ENCODE measurements at regions not wholly inside any gene's neighbourhood (a gene's known extent, or its start where the extent isn't known, plus 50 kb on each side); places are given as distances from the start of the nearest gene placed in this dataset.

DNA sequence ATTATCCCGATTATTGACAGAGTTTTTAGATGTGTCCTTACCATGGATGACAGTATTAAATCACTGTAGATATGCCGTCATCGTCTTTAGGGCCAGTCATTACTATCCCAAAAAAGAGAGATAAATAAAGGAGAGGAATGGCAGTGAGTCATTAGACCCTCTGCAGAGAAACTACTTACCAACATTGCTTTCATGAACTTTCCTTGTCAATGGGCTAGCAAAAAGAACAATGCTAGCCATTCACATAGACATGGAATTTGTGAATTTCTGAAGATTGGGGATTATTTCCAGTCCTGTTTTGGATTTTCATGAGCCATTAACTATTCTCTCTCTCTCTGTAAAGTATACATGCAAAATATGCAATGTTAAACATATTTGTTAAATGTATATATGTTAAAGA lies 319.4 kb upstream of the FANCL start:
- no peak for DNase-seq (ENCODE audit: low spot score)

DNA sequence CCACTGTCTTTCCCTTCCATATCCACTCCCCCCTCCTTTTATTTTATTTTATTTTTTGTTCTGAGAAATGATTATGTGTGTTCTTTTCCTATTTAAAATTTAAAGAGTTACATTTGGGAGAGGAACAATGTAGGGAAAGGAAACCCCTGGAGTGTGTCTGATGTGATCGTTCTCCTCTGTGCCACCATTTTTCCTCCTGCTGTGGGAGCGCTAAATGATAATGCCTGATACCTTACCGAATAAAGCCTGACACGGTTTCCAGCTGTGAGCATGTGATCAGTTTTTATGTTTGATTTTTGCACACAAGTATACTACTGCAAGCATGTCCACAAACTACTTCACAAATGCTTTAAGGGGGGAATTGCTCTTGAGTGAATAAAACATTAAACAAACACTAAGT lies 317.8 kb upstream of the FANCL start:
- DNase-seq (ENCODE audit: low spot score): no peak

DNA sequence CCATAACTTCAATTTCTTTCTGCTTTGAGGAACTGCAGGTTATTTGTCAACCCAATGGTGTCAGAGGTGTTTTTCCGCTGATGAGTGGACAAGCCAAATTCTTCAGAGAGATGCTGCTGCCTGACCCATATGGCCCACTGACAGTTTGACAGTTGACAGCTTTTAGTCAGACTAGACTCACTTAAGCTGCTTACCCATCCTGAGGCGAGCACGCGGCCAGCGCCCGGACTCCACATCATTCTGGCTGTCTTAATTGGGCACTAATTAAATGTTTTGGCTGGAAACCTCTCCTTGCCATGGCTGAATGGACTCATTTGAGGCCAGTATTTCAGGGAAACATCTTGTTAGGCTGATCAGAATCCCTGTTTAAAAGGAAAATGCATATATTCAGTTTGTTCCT lies 316.1 kb upstream of the FANCL start:
- DNase-seq (ENCODE audit: low spot score): peak; percentile 71

DNA sequence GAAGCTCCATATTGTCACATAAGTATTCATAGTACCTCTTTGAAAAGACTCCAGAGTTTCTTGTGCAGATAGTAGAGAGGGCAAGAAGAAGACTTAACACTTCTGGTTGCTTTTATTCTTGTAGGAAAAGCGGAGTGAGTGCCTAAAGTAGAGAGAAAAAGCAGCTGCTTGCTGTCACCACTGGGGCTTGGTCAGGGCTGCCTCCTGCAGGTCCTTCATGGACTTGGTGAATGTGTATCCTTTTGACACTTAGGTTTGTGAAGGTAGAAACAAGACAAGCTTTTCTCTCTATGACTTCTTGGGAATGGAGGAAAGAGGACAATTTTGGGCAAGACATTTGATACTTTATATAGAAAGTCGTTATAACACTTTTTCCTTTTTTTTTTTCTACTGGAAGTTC lies 312.8 kb upstream of the FANCL start:
- DNase-seq (ENCODE audit: low spot score): peak; percentile 33

DNA sequence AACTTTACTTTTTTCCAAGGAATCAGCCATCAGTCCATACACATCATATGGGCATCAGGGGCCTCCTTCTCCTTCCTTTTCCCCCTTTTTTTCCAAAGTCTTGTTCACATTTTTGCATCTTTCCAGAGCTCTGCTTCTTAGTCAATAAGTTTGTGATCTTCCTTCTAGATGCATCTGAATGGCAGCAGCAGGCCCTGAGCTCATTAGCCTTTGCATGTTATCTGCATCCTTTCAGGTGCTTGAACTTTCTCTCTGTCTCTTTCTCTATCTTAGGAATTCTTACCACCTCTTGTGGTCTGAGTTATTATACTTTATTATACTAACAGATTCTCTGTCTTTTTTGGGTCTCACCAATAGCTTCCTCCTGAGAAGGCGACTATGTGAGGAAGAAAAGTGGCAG lies 312.4 kb upstream of the FANCL start:
- no peak for DNase-seq (ENCODE audit: low spot score)

- no peak for DNase-seq (ENCODE audit: low spot score)
Measured at GRCh38 chr2:58545300-58546280, 304.5 kb upstream of the FANCL start.

DNA sequence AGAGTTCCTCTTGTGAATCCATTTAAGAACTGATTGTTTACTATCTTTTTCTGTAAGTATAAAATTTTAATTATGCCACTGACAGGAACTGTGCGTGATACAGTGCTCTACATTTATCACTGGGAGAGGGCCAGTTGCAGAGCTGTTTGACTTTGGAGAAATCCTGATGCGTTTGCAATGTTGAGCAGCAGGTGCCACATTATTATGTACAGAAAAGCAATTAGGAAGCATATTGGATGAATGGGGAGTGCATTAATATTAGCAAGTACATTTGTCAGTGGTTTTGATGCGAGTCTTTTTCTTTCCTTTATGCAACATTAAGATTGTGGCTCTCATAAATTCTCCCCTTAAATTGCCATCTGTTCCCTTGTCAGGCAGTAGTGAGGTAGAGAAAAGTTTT lies 302.3 kb upstream of the FANCL start:
- DNase-seq (ENCODE audit: low spot score): no peak

- DNase-seq (ENCODE audit: low spot score): peak; percentile 33
Measured at GRCh38 chr2:58541511-58541910, 300.4 kb upstream of the FANCL start.

GRCh38 chr2:58540681-58541080 lies 299.6 kb upstream of the FANCL start:
- no peak for DNase-seq (ENCODE audit: low spot score)

DNA sequence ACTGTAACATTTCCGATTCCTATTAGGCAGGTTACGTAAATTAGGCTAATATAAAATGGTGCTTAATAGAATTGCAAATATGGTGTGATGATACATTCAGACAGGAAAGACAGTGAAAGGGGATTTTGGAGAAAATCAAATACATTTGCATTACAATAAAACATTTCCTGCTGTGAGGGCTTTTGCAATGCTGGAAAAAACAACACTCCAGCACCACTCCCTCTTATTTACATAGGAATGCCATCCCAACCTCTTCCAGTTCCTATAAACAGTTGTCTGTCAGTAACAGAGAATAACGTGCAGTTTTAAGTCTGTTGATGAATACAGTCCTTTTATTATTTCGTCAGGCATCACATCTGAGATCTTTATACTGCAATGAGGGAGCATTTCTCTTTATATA lies 298.8 kb upstream of the FANCL start:
- DNase-seq (ENCODE audit: low spot score): no peak

GRCh38 chr2:58535990-58536389 lies 294.9 kb upstream of the FANCL start:
- no peak for DNase-seq (ENCODE audit: low spot score)

DNA sequence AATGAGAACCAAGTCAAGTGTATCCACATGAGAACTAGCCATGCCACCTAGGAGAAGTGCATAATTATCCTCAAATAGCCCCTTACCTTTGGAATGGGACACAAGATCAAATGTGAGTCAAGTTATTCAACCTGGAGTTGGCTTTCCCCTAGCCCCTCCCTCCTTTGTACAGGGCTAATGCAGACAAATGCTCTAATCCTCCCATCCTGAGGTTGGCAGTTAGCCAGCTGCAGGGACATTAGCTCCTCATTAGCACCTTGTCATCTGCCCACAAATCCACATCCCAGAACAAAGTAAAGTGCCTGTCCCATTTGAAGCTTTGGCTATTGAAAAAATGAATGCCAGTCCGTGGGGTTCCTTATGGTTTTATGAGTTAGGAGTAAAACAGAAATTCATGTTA lies 294.1 kb upstream of the FANCL start:
- DNase-seq (ENCODE audit: low spot score): peak; percentile 78

- no peak for DNase-seq (ENCODE audit: low spot score)
Measured at GRCh38 chr2:58533376-58533775, 292.3 kb upstream of the FANCL start.

DNA sequence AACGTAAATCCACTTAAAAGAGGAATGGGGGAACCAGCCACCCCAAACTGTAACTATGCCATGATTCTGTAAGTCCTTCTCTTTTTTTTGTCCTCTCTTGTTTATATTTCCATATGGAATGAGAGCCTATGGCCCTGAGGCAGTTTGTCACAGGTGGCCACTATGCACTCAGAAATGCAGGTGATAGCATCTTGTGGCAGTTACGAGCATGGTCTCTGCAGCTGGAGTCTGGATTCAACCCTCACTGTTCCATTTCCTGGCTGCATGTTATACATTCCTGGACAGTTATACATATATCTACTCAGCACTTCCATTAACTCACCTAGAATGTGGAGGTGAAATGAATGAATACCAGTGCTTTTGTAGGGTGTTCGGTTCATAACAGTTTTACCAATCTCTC lies 291.5 kb upstream of the FANCL start:
- no peak for DNase-seq (ENCODE audit: low spot score)

DNA sequence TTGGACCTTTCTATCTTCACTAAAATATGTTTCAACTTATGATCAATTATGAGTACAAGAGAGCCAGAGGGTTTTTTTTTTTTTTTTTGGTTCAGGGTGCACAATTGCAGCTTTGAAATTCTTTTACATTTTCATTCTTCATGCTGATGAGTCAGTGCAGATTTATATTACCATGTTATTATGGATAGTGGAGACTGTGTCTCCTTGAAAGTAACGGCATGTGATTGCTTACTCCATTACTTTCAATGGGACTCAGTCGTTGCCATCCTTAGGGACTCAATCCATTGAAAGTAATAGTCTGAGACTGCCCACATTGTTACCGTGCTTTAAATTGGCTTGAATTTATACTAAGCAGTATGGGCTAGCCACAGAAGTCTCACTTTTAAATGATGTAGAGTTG lies 286.5 kb upstream of the FANCL start:
- DNase-seq (ENCODE audit: low spot score): no peak

GRCh38 chr2:58521803-58522554 lies 280.9 kb upstream of the FANCL start:
- peak; percentile 49 for DNase-seq (ENCODE audit: low spot score)

DNA sequence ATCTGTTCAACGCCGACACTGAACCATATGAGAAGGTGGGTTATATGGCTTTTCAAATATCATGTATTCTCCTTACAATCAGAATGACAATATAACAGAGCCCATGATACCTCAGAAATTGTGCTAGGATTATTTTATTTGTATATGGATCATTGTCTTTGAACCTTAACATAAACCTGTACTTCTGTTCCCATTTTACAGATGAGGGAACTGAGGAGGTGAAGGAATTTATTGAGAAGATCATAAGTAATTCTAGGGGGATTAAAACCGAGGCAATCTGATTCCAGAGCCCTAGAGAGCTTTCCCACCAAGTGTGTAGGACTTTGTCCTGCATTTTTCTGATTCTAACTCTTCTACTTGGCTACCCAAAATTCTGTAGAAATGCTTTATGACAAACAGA lies 279.8 kb upstream of the FANCL start:
- no peak for DNase-seq (ENCODE audit: low spot score)

- no peak for DNase-seq (ENCODE audit: low spot score)
Measured at GRCh38 chr2:58517881-58518280, 276.8 kb upstream of the FANCL start.

GRCh38 chr2:58516695-58517094 lies 275.6 kb upstream of the FANCL start:
- DNase-seq (ENCODE audit: low spot score): no peak

- DNase-seq (ENCODE audit: low spot score): no peak
Measured at GRCh38 chr2:58515827-58516573, 274.9 kb upstream of the FANCL start.

DNA sequence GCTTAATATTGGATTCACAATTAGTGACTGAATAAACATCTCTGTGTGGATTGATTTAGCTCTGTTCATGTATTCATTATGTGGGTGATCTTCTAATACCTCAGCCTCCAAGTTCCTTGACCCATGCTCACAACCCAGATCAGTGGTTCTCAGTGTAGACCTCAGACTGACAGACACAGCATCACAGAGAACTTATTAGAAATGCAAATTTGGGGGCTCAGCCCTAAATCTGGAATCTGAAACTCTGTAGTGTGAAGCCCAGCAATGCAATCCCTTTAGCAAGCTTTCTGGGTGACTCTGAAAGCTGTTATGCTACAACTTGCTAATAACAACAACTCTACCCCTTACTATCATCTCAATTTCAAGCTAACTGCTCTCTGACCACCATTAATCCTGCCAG lies 273.1 kb upstream of the FANCL start:
- DNase-seq (ENCODE audit: low spot score): no peak

- no peak for DNase-seq (ENCODE audit: low spot score)
Measured at GRCh38 chr2:58512878-58513277, 271.8 kb upstream of the FANCL start.

DNA sequence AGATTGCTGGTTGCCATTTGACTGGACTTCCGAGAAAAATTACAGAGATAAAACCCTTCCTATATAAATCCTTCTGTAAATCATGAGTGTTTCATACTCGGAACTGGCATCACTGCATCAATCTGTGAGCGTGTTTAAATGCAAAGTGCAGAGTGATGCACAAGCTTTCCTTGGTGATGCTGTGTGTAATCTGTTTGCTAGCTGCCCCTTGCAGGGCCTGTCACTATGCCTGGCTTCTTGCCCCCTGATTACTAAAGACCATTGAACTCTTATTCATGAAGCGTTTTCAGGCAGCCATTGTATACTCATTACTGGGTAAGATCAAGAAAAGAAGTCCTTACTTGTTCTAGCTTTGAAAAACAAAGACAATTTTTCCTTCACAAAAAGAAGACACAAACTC lies 266.9 kb upstream of the FANCL start:
- no peak for DNase-seq (ENCODE audit: low spot score)
